Liver (tissue), 7 donors: ENCODE measurements at regions not wholly inside any gene's neighbourhood (a gene's known extent, or its start where the extent isn't known, plus 50 kb on each side); places are given as distances from the start of the nearest gene placed in this dataset.

Experiments
- DNase-seq: peaks from one replicate; pipeline ENCODE4 v3.0.0-alpha.2; 2017; ENCODE audit warnings: low spot score
- H3K27ac ChIP-seq, 2 donors: one replicate each; pipeline ENCODE4 v1.7.0; 2013; ENCODE audit warnings: inconsistent platforms in 2 of 2, low read length in 2 of 2, control low read depth in 1 of 2, low read depth in 1 of 2, mild to moderate bottlenecking in 1 of 2
- H3K27me3 ChIP-seq, 4 donors: one replicate each; pipeline versions ENCODE4 v1.6.1 to v1.7.0; 2013; ENCODE audit warnings: low read length in 3 of 4, inconsistent platforms in 1 of 4, mild to moderate bottlenecking in 1 of 4, moderate library complexity in 1 of 4; ENCODE audit not compliant: control insufficient read depth in 4 of 4, insufficient read depth in 4 of 4
- H3K36me3 ChIP-seq, 4 donors: one replicate each; pipeline versions ENCODE4 v1.6.1 to v1.7.0; 2013; ENCODE audit warnings: low read length in 3 of 4, mild to moderate bottlenecking in 3 of 4, low read depth in 1 of 4, moderate library complexity in 1 of 4; ENCODE audit not compliant: control insufficient read depth in 4 of 4, insufficient read depth in 3 of 4
- H3K4me1 ChIP-seq, 4 donors: one replicate each; pipeline versions ENCODE4 v1.6.1 to v1.7.0; 2013; ENCODE audit warnings: low read length in 3 of 4, mild to moderate bottlenecking in 3 of 4, moderate library complexity in 1 of 4; ENCODE audit not compliant: control insufficient read depth in 4 of 4, insufficient read depth in 4 of 4
- H3K4me3 ChIP-seq, 3 donors: one replicate each; pipeline versions ENCODE4 v1.6.1 to v1.7.0; 2013; ENCODE audit warnings: low read length in 3 of 3, control low read depth in 1 of 3, low read depth in 1 of 3, mild to moderate bottlenecking in 1 of 3
- H3K9ac ChIP-seq, 2 donors: one replicate each; pipeline ENCODE4 v1.7.0; 2013; ENCODE audit warnings: low read length in 2 of 2, mild to moderate bottlenecking in 2 of 2, moderate library complexity in 2 of 2, control low read depth in 1 of 2, low read depth in 1 of 2
- H3K9me3 ChIP-seq, 4 donors: one replicate each; pipeline versions ENCODE4 v1.6.1 to v1.7.0; 2013; ENCODE audit warnings: low read length in 3 of 4; ENCODE audit not compliant: control insufficient read depth in 4 of 4
- ATF3 ChIP-seq: IDR thresholded peaks from 2 replicates; pipeline ENCODE4 v1.6.1; 2016; ENCODE audit warnings: antibody characterized with exemption
- EGR1 ChIP-seq, 2 donors: IDR thresholded peaks; 2 replicates each; pipeline ENCODE4 v1.6.1; 2016 to 2018; ENCODE audit warnings: antibody characterized with exemption in 2 of 2, low read depth in 2 of 2
- FOXA1 ChIP-seq: IDR thresholded peaks from 2 replicates; pipeline ENCODE4 v1.6.1; 2016; ENCODE audit warnings: antibody characterized with exemption
- GABPA ChIP-seq, 2 donors: IDR thresholded peaks in 1 of 2; conservative IDR thresholded peaks in 1 of 2; 2 replicates each; pipeline ENCODE4 v1.6.1; 2016; ENCODE audit warnings: antibody characterized with exemption in 2 of 2, mild to moderate bottlenecking in 1 of 2, moderate library complexity in 1 of 2
- HNF4A ChIP-seq, 2 donors: conservative IDR thresholded peaks; 2 replicates each; pipeline ENCODE4 v1.6.1; 2016; ENCODE audit warnings: antibody characterized with exemption in 2 of 2, mild to moderate bottlenecking in 2 of 2
- JUND ChIP-seq, 2 donors: IDR thresholded peaks; 2 replicates each; pipeline ENCODE4 v1.6.1; 2016; ENCODE audit warnings: antibody characterized with exemption in 2 of 2
- MAX ChIP-seq: IDR thresholded peaks from 2 replicates; pipeline ENCODE4 v1.6.1; 2016; ENCODE audit warnings: antibody characterized with exemption
- NR2F2 ChIP-seq: IDR thresholded peaks from 2 replicates; pipeline ENCODE4 v1.6.1; 2016; ENCODE audit warnings: antibody characterized with exemption
- RAD21 ChIP-seq, 2 donors: IDR thresholded peaks; 2 replicates each; pipeline ENCODE4 v1.6.1; 2016; ENCODE audit warnings: antibody characterized with exemption in 2 of 2, mild to moderate bottlenecking in 2 of 2
- RXRA ChIP-seq, 2 donors: IDR thresholded peaks; 2 replicates each; pipeline ENCODE4 v1.6.1; 2017 to 2018; ENCODE audit warnings: antibody characterized with exemption in 2 of 2, mild to moderate bottlenecking in 1 of 2
- SP1 ChIP-seq: IDR thresholded peaks from 2 replicates; pipeline ENCODE4 v1.6.1; 2018; ENCODE audit warnings: antibody characterized with exemption, mild to moderate bottlenecking
- TAF1 ChIP-seq: conservative IDR thresholded peaks from 2 replicates; pipeline ENCODE4 v1.6.1; 2016; ENCODE audit warnings: antibody characterized with exemption, mild to moderate bottlenecking
- YY1 ChIP-seq: IDR thresholded peaks from 2 replicates; pipeline ENCODE4 v1.6.1; 2016; ENCODE audit warnings: antibody characterized with exemption, mild to moderate bottlenecking
- ZBTB33 ChIP-seq: IDR thresholded peaks from 2 replicates; pipeline ENCODE4 v1.6.1; 2016; ENCODE audit warnings: antibody characterized with exemption
- WGBS: extraction: QIAGEN DNeasy Blood & Tissue Kit; methylation state at CpG from one replicate; pipeline ENCODE4 v1.1.7; 2013; 5-methylcytosine and 5-hydroxymethylcytosine counted together
- TF ChIP-seq, protein P1 (sequence below): IDR thresholded peaks from 2 replicates; pipeline ENCODE4 v1.6.1; 2016; ENCODE audit warnings: antibody characterized with exemption, mild to moderate bottlenecking
- donor health status: healthy.
- donor health status: healthy.
- donor health status: healthy.
- donor health status: healthy.

DNA sequence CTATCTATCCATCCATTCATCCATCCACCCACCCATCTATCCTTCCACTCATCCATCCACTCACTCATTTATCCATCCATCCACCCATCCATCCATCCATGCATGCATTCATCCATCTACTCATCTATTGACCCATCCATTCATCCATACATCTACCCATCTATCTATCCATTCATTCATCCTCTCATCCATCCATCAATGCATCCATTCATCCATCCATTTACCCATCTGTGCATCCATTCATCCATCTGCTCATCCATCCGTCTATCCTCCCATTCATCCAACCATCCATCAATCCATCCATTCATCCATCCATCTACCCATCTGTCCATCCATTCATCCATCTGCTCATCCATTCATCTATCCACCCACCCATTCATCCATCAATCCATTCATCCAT is 224.5 kb upstream of the MAF start:
- Histone ChIP-seq H3K36me3 (no peaks in the 10 kb centered on the region), H3K27ac (no peak overlapping the region), H3K27me3 (peaks cover 0 to 2% (median 0%) of the 10 kb centered on the region in 4 donors), H3K9me3 (no peaks in the 10 kb centered on the region), H3K9ac (no peak overlapping the region), H3K4me1 (no peaks in the 10 kb centered on the region), H3K4me3 (no peak overlapping the region)
- no peak for TF ChIP-seq GABPA (IDR thresholded peaks at IDR 0.05 in 1 of 2, conservative IDR thresholded peaks at IDR 0.05 in 1 of 2)
- TF ChIP-seq NR2F2, result no peak
- TF ChIP-seq TAF1, result no peak
- no peak for TF ChIP-seq EGR1 (IDR thresholded peaks at IDR 0.05; ENCODE audit: low read depth in 2 of 2)
- TF ChIP-seq HNF4A (conservative IDR thresholded peaks at IDR 0.05), result no peak
- no peak for TF ChIP-seq YY1
- TF ChIP-seq RAD21 (IDR thresholded peaks at IDR 0.05), result no peak
- TF ChIP-seq ATF3, result no peak
- TF ChIP-seq ZBTB33, result no peak
- no peak for TF ChIP-seq SP1
- WGBS, result 97% methylated on average over 1 of the region's 1 CpG
- DNase-seq, result no peak

DNA sequence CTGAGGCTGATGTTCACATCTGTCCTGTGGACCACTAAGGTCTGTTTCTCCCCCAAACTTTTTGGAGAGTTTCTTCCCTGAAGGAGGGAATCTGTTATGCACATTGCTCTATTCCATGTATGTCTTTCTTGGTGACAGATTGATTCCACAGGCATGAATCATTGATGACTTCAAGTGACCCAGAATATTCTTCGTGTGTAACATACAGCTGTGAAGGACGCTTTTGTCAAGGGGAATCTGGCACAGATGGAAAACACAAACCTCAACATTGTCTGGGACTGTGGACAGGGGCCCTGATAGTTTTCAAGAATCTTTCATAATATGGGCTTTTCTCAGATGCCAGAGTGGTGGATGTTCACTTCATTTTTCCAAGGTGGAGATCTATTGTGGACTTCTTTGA is 223.1 kb upstream of the MAF start:
- Histone ChIP-seq H3K27me3 (peaks cover 0 to 2% (median 0%) of the 10 kb centered on the region in 4 donors), H3K9me3 (no peaks in the 10 kb centered on the region), H3K36me3 (no peaks in the 10 kb centered on the region), H3K4me1 (no peaks in the 10 kb centered on the region), H3K27ac (no peak overlapping the region), H3K9ac (no peak overlapping the region), H3K4me3 (no peak overlapping the region)
- TF ChIP-seq ATF3 (no peak), NR2F2 (no peak), YY1 (no peak), JUND (IDR thresholded peaks at IDR 0.05) (no peak), SP1 (no peak), FOXA1 (no peak), GABPA (IDR thresholded peaks at IDR 0.05 in 1 of 2, conservative IDR thresholded peaks at IDR 0.05 in 1 of 2) (no peak), EGR1 (IDR thresholded peaks at IDR 0.05; ENCODE audit: low read depth in 2 of 2) (no peak), MAX (no peak), TAF1 (no peak), RXRA (IDR thresholded peaks at IDR 0.05) (no peak), ZBTB33 (no peak)
- TF ChIP-seq, protein P1, sequence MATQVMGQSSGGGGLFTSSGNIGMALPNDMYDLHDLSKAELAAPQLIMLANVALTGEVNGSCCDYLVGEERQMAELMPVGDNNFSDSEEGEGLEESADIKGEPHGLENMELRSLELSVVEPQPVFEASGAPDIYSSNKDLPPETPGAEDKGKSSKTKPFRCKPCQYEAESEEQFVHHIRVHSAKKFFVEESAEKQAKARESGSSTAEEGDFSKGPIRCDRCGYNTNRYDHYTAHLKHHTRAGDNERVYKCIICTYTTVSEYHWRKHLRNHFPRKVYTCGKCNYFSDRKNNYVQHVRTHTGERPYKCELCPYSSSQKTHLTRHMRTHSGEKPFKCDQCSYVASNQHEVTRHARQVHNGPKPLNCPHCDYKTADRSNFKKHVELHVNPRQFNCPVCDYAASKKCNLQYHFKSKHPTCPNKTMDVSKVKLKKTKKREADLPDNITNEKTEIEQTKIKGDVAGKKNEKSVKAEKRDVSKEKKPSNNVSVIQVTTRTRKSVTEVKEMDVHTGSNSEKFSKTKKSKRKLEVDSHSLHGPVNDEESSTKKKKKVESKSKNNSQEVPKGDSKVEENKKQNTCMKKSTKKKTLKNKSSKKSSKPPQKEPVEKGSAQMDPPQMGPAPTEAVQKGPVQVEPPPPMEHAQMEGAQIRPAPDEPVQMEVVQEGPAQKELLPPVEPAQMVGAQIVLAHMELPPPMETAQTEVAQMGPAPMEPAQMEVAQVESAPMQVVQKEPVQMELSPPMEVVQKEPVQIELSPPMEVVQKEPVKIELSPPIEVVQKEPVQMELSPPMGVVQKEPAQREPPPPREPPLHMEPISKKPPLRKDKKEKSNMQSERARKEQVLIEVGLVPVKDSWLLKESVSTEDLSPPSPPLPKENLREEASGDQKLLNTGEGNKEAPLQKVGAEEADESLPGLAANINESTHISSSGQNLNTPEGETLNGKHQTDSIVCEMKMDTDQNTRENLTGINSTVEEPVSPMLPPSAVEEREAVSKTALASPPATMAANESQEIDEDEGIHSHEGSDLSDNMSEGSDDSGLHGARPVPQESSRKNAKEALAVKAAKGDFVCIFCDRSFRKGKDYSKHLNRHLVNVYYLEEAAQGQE, result no peak
- 90% methylated on average over 2 of the region's 2 CpGs for WGBS
- no peak for DNase-seq
